AG09309 (cell line): ENCODE measurements at regions not wholly inside any gene's neighbourhood (a gene's known extent, or its start where the extent isn't known, plus 50 kb on each side); places are given as distances from the start of the nearest gene placed in this dataset.
"Not testable (repeated sequence)": the region's sequence is repeated elsewhere in the genome, so short reads cannot be mapped to it uniquely, and the experiment has no call there.

ENCODE experiments used
- DNase-seq: peaks from one replicate; pipeline ENCODE4 v3.0.0-alpha.2; 2010; ENCODE audit warnings: low read depth
- H3K4me3 ChIP-seq: 2 replicates; pipeline ENCODE4 v1.5.1; 2011; ENCODE audit warnings: mild to moderate bottlenecking, low read depth, low read length, moderate library complexity; ENCODE audit not compliant: control insufficient read depth
- TF ChIP-seq, protein P1 (sequence below): IDR thresholded peaks from 2 replicates; pipeline ENCODE4 v1.5.1; 2011; ENCODE audit warnings: mild to moderate bottlenecking, low read depth, low read length, inconsistent platforms; ENCODE audit not compliant: insufficient read depth, control insufficient read depth; ENCODE audit errors: missing control alignments

DNA sequence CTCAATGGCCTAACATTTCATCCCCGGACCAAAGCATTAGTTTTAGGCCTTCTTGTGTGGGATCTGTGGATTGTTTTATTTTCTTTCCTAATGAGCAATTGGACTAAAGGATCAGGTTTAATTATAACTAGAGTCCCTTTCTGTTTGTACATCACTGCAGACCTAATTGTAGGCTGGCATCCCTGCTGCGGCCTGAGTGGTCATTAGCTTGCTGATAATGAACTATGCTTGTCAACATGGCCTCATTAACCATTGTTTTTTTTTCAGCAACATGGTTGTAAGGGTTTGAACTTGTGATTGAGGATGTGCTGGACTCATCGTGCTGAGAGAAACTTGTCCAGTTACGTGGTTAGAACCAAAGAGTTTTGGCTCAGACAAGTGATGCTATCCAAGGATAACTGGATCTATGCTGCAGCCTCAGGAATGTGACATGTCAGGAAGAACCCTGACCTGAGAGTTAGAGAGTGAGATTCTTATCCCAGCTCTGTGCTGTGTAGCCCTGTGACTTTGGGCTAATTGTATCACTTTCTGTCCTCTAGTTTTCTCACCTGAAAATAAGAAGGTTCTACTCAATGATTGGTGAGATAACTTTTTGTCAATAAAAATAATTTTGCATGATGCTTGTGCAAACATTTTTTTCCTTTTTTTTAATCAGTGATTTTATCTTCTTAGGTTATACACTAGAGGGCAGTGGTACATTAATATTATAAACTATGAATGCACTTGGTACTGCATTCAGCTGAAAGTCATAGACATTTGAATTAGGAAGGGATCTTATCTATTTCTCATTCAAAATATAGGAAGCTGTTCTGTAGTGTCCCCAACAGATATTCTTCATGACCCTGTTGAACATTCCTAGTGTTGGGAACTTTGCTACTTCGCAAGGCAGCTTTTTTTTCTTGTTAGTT is 140.9 kb downstream of the RNF144B start:
- DNase-seq, result no peak
- TF ChIP-seq, protein P1, sequence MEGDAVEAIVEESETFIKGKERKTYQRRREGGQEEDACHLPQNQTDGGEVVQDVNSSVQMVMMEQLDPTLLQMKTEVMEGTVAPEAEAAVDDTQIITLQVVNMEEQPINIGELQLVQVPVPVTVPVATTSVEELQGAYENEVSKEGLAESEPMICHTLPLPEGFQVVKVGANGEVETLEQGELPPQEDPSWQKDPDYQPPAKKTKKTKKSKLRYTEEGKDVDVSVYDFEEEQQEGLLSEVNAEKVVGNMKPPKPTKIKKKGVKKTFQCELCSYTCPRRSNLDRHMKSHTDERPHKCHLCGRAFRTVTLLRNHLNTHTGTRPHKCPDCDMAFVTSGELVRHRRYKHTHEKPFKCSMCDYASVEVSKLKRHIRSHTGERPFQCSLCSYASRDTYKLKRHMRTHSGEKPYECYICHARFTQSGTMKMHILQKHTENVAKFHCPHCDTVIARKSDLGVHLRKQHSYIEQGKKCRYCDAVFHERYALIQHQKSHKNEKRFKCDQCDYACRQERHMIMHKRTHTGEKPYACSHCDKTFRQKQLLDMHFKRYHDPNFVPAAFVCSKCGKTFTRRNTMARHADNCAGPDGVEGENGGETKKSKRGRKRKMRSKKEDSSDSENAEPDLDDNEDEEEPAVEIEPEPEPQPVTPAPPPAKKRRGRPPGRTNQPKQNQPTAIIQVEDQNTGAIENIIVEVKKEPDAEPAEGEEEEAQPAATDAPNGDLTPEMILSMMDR, result peak; percentile 14
- H3K4me3 ChIP-seq, result no peak overlapping the region

DNA sequence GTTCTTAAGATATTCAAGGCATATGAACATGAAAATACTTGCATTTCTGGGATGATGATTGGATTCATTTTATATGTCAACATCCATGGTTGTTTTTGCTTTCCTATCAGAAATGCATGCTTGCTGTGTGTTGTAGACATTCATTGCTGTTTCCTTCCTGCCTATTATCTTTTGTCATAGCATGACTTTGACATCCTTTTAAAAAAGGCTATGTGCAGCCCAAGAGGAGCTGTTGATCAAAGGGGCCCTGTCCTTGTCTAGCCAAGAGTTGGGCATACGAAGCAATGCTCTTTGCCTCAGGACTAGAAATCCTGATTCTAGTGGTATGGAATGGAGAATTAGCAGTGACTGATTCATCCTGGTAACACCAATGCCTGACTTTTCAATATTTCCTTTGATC is 143.1 kb downstream of the RNF144B start:
- DNase-seq, result no peak
- no peak overlapping the region for H3K4me3 ChIP-seq
- TF ChIP-seq, protein P1, result no peak

DNA sequence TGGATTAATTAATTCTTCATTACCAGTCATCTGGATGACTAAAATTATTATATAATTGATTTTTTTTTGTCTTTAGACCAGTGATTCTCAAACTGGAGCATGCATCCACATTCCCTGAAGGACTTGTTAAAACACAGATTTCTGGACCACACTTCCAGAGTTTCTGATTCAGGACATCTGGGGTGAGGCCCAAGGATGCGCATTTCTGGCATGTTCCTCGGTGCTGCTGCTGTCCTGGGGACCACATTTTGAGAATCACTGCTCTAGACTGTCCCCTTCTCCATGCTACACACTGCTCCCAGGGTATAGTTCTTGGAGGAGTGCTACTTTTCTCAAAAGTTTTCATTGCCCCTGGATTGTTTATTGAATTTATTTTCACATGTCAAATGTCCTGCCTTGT is 145.0 kb downstream of the RNF144B start:
- H3K4me3 ChIP-seq, result no peak overlapping the region
- TF ChIP-seq, protein P1, result no peak
- no peak for DNase-seq

- DNase-seq, result no peak
- H3K4me3 ChIP-seq, result no peak overlapping the region
- TF ChIP-seq, protein P1, result no peak
Observed at GRCh38 chr6:18533793-18534192, 146.6 kb downstream of the RNF144B start.

- TF ChIP-seq, protein P1, result no peak
- H3K4me3 ChIP-seq, result no peak overlapping the region
- no peak for DNase-seq
Observed at GRCh38 chr6:18536591-18537055, 149.5 kb downstream of the RNF144B start.

DNA sequence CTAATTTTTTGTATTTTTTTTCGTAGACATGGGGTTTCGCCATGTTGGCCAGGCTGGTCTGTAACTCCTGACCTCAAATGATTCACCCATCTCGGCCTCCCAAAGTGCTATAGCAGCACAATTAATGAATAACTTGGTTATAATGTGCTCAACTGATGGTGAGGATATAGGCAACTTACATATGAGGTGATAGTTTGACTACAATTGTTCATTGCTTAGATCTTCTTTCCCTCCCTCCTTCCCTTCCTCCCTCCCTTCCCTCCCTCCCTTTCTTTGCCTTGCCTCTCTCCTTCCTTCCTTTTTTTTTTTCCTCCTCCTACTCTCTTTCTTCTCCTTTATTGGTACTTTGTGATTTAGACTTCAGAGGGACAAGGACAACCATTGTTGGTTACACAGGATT is 151.2 kb downstream of the RNF144B start:
- DNase-seq, result no peak
- no peak overlapping the region for H3K4me3 ChIP-seq
- TF ChIP-seq, protein P1, result no peak

DNA sequence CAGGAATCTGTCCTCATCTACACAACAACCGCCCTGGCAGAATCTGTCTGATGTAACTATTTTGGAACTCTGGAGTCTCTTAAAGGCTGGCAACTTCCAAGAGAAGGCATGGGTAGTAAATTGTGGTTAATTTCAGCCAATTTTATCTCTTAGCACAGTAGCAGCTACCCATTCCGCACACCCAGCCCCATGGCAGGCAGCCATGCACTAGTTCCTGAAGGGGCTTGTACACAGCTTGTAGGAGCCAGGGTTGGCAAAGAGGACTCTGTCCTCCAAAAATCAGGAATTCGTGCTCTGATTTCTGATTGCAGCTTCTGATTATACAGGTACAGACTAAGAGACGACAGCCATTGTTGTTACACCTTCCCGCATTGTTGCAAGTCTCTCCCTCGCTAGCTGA is 155.9 kb downstream of the RNF144B start:
- H3K4me3 ChIP-seq, result no peak overlapping the region
- TF ChIP-seq, protein P1, result no peak

GRCh38 chr6:18545142-18545541 is 158.0 kb downstream of the RNF144B start:
- DNase-seq, H3K4me3 ChIP-seq: not testable (repeated sequence)

More for the DNA sequence above, 155.9 kb downstream of the RNF144B start:
- no peak for DNase-seq
